ENCODE measurements at regions not wholly inside any gene's neighbourhood (a gene's known extent, or its start where the extent isn't known, plus 50 kb on each side); places are given as distances from the start of the nearest gene placed in this dataset.

DNA sequence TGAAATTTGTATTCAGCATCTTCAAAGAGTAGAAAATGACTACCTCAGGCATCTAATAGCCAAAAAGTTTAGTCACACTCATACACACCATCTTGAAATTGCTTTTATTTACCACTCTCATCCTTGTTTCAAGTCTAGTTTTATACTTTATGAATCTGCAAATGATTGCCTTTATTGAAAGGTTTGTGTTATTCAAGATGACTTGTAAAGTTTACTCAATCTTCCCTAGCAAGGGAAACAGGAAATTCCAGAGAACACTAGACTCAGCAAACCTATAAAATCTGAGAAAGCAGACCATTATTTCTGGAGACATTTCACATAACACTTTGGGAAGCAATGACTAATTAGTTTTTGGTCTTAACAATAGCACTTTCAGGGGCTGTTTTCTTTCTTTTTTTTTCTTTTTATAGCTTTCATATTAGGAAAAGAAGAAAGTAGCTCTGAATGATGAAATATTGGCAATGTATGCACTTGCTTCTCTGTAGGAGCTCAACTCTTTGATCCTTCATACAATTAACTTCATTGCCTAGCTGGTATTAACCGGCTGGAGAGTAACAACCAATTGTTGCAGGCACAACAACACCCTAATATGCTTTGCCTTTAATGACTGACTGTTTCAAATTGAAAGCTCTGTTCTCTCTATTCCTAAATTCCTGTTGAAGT is 68.9 kb upstream of the HDAC9 start:
- no peaks in the 10 kb centered on the region for H3K27me3 Mint-ChIP-seq
- H3K4me3 Mint-ChIP-seq, result no peak overlapping the region
- no peaks in the 10 kb centered on the region for H3K36me3 Mint-ChIP-seq
- no peak overlapping the region for H3K27ac Mint-ChIP-seq
- no peaks in the 10 kb centered on the region for H3K9me3 Mint-ChIP-seq
- H3K4me1 Mint-ChIP-seq, result no peaks in the 10 kb centered on the region

DNA sequence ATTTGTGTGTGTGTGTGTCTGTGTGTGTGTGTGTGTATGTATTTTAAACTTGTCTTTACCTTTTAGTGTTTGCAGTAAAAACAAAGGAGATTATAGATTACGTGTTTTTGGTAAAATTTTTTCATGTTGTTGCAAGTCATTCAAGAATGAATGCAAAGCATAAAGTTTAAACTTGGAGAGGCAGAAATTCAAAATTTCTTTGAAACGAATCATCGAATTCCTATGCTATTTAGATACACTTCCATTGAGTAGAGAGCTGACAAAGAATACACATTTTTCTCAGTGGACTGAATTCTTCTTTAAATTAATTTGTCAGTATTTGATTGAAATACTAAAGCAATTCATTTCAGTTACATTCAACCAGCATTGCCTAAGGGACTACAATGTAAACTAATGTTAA is 66.0 kb upstream of the HDAC9 start:
- H3K27ac Mint-ChIP-seq, result no peak overlapping the region
- H3K36me3 Mint-ChIP-seq, result no peaks in the 10 kb centered on the region
- H3K27me3 Mint-ChIP-seq, result no peaks in the 10 kb centered on the region
- no peak overlapping the region for H3K4me3 Mint-ChIP-seq
- no peaks in the 10 kb centered on the region for H3K4me1 Mint-ChIP-seq
- H3K9me3 Mint-ChIP-seq, result no peaks in the 10 kb centered on the region

DNA sequence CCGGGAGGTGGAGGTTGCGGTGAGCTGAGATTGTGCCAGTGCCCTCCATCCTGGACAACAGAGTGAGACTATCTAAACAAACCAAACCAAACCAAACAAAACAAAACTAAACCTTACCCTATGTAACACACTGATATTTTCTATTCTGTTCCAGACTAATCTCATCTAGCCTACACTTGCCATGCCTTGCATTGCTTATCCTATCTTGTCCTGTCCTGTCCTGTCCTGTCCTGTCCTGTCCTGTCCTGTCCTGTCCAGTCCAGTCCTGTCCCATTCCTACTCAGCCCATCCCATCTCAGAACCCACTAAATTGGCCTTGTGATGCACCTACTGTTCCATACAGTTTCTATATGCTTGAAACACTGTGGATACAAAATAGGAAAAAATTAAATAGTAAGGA is 64.7 kb upstream of the HDAC9 start:
- Mint-ChIP-seq H3K4me3 (no peak overlapping the region), H3K9me3 (no peaks in the 10 kb centered on the region)

DNA sequence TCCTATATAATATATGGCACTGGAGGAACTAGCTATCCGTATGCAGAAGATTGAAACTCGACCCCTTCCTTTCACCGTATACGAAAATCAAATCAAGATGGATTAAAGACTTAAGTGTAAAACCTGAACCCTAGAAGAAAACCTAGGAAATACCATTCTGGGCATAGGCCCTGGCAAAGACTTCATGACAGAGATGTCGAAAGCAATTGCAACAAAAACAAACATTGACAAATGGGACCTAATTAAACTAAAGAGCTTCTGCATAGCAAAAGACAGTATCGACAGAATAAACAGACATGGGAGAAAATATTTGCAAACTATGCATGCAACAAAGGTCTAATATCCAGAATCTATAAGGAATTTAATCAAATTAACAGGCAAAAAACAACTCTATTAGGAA is 61.4 kb upstream of the HDAC9 start:
- H3K9me3 Mint-ChIP-seq, result no peaks in the 10 kb centered on the region
- H3K27ac Mint-ChIP-seq, result no peak overlapping the region
- H3K27me3 Mint-ChIP-seq, result no peaks in the 10 kb centered on the region
- H3K4me3 Mint-ChIP-seq, result no peak overlapping the region
- H3K36me3 Mint-ChIP-seq, result no peaks in the 10 kb centered on the region
- H3K4me1 Mint-ChIP-seq, result no peaks in the 10 kb centered on the region

More for the DNA sequence above, 64.7 kb upstream of the HDAC9 start:
- no peaks in the 10 kb centered on the region for H3K36me3 Mint-ChIP-seq
- H3K27me3 Mint-ChIP-seq, result no peaks in the 10 kb centered on the region
- H3K27ac Mint-ChIP-seq, result no peak overlapping the region
- H3K4me1 Mint-ChIP-seq, result no peaks in the 10 kb centered on the region

DNA sequence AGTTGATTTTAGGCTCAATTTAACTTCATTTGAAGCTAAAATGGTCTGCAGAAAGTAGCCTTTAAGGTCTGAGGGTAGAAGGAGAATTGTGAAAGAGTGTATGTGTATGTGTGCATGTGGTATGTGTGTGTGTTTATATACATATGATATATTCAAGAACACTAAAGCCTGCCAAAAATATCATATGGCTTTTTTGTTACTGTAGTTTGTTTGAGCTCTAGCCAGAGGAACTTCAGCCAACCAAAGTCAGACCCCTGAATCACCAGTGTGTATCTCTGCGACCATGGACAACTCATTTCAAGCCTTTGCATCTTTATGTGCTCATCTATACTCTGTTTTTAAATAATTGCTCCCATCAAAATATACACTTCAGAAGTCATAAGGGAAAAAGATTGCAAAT is 58.4 kb upstream of the HDAC9 start:
- Mint-ChIP-seq H3K4me3 (no peak overlapping the region), H3K4me1 (no peaks in the 10 kb centered on the region), H3K27me3 (no peaks in the 10 kb centered on the region), H3K36me3 (no peaks in the 10 kb centered on the region), H3K27ac (no peak overlapping the region), H3K9me3 (no peaks in the 10 kb centered on the region)

DNA sequence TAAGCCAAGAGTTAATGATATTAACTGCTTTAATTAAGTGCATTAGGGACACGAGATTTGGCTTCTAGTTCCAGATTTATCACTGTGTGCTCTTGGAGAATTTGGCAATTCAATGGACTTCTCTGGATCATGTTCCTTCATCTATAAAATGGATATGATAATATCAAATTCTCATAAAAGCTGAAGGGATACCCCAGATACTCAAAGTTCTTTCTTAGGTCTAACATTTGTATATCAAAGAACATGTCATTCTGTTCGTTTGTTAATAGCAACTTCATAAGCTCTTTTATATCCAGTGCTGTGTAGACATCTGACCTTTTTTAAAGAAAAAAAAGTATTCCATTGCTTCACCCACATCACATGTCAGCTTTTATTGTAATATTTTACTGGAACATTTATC is 54.6 kb upstream of the HDAC9 start:
- Mint-ChIP-seq H3K27me3 (no peaks in the 10 kb centered on the region), H3K27ac (no peak overlapping the region), H3K4me3 (no peak overlapping the region), H3K36me3 (no peaks in the 10 kb centered on the region), H3K9me3 (no peaks in the 10 kb centered on the region), H3K4me1 (no peaks in the 10 kb centered on the region)

DNA sequence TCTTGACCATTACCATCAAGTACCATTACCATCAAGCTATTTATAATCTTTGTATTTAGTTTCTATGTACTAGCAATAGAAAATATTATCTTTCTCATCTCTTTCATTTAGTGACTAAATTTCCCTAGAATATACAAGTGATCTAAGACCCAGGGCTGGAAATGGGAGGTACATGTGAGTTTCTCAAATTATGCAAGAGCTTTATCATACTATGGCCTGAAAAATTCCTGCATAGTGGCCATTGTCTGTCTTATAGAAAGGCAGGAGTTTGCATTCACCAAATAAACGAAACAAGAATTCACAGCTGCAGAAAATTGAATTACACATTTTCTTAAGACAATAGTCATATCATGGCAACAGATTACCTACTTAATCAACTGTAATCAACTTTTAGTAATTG is 50.7 kb upstream of the HDAC9 start:
- no peaks in the 10 kb centered on the region for H3K27me3 Mint-ChIP-seq
- H3K4me1 Mint-ChIP-seq, result no peaks in the 10 kb centered on the region
- no peaks in the 10 kb centered on the region for H3K9me3 Mint-ChIP-seq
- H3K4me3 Mint-ChIP-seq, result no peak overlapping the region
- H3K27ac Mint-ChIP-seq, result no peak overlapping the region
- no peaks in the 10 kb centered on the region for H3K36me3 Mint-ChIP-seq

DNA sequence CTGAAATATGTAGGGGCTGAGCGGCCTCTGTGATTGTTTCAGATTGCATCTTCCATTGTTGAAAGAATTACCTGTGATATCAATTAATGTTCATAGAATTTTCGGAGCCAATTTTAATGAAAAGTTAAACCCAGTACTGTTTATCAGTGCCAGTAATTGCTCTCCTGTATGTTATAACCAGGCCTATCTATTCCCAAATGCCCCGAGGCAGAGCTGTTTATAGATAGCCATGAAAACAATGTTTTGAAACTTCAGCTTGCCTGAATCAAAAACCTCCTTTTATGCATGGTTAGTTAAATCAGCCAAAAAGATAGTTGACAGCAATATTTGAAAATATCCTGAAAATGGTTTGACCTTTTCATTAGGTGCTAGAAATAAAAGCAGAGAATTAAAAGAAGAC is 50.1 kb upstream of the HDAC9 start:
- no peaks in the 10 kb centered on the region for H3K4me1 Mint-ChIP-seq
- H3K27ac Mint-ChIP-seq, result no peak overlapping the region
- H3K4me3 Mint-ChIP-seq, result no peak overlapping the region
- no peaks in the 10 kb centered on the region for H3K27me3 Mint-ChIP-seq
- H3K9me3 Mint-ChIP-seq, result no peaks in the 10 kb centered on the region
- no peaks in the 10 kb centered on the region for H3K36me3 Mint-ChIP-seq

Data from activated naive CD4-positive, alpha-beta T cell treated with anti-CD3 and anti-CD28 coated beads, Interleukin-2, amount 50 U/mL, for 24 hours (primary cell).